HG03097 (cell line): ENCODE measurements at regions not wholly inside any gene's neighbourhood (a gene's known extent, or its start where the extent isn't known, plus 50 kb on each side); places are given as distances from the start of the nearest gene placed in this dataset.
A peak's percentile ranks its signal among the peaks of the same experiment; 100 is the strongest.

Experiments used
- ATAC-seq: cut with Tn5 transposase; IDR thresholded peaks from one replicate; pipeline ENCODE4 v1.9.1; 2021; ENCODE audit not compliant: unreplicated experiment, low FRiP score

DNA sequence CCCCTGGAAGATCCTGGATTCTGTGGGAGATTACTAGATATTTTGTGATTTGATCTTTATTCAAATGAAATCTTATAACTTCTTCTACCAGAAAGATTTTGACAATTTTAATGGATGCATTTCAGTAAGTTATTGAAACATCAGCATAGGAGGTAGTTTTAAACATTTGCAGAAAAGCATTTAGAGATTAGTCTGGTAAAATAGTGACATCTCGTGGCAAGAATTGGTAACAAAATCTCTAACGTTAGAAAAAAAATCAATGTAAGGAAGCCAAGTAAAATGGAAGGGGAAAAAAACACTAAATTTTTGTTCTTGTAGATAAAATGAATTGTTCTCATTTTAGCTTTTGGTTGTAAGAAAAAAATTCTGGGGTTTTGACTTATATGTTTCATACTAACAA, 73.3 kb downstream of the TASL start:
- ATAC-seq: no peak

DNA sequence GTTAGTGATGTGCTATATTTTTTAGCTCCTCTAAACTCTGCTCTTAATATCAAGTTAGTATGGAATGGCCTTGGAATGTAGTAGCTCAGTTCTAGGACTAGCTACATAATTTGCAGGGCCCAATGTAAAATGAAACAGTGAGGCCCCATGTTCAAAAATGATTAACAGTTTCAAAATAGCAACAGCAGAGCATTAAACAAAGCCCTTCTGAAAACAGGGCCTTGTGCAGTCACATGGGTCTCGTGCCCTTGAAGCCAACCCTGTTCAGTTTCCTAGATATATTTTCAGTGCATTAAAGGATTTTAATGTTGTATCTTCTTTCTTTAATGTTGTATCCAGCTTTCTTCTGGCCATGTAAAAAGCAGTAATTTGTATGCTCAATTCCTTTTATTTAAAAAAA, 82.1 kb downstream of the TASL start:
- no peak for ATAC-seq

DNA sequence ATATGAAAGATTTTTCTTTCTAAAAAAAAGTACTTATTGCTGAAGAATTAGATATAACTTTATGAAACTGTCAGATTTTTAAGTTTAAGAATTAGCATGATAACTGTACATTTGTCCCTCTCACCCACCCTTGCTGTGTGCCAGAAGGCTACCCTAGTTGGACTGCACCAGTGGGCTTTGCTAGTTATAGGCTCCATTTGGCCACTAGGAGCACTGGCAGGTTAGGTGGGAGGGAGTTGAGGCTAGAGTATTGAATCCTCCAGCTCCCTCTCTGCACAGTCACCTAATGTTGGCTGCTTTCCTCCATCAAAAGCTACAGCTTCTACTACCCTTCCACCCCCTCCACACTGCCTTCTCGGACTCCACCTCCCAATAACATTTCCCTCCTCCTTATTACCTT, 84.2 kb downstream of the TASL start:
- ATAC-seq: no peak

DNA sequence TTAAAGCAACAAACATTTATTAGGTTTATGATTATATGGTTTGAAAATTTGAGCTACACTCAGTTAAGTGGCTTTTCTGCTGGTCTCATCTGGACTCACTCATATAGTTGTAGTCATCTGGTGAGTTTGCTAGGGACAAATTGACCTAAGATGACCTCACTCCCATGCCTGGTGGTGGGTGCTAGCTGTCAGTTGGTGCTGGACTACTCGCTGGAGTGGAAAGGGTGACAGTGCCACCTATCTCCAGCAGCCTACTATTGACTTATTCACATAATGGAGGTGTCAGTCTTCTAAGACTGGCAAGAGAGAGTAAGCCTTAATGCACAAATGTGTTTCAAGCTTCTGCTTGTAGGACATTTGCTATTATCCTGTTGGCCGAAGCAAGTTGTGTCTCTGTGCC, 88.2 kb downstream of the TASL start:
- ATAC-seq: no peak

DNA sequence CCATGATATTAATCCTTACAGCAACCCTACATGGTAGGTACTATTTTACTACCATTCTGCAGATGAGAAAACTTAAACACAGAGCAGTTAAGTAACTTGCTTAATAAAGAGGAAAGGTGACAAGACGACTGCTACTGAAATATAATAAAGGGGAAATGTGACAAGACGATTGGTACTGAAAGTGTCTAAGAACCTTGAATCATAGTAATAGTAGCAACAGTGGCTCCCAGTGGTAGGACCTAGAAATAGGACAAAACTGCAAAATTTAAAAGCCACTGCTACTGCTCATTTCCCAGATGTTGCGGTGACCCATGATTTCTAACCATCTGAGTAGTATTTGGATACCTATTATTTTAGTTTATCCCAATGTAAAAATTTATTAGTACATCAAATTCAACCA, 89.5 kb downstream of the TASL start:
- ATAC-seq: no peak

DNA sequence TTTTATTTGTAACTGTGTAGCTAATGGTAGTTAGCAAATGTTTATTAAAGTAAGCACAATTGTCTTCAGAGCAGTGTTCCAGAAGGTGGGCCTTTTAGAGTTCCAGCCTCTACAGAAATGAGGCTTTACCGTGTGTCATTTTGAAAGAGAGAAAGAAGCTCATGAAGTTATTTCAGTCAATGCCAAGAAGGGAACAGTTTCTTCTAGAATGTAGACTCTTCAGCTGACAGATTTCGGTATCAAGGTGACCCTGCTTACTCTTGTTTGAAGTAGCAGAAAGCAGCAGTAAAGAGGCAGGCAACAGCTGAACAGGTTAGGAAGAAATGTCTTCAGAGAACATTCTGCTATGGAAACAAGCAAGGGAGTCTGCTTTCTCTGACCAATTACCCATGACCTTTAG, 93.6 kb downstream of the TASL start:
- ATAC-seq: peak; percentile 44

DNA sequence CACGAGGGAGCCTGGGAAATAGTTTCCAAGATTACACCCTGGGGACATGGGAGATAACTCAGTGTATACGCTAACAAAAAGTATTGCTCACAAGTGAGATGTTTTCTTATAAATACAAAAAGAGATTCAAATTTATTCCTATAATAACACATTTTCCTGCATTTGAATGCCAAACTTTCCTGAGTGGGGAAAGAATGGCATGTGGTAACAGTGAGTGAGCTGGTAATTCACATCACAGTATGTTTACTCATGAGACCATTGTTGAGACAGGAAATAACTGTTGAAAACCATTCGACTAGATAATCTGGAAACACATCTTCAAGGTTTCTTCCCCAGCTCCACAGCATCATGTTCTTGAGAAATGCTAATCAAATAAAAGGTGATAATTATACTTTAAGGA, 109.1 kb downstream of the TASL start:
- no peak for ATAC-seq
